H1 (cell line): ENCODE measurements at regions not wholly inside any gene's neighbourhood (a gene's known extent, or its start where the extent isn't known, plus 50 kb on each side); places are given as distances from the start of the nearest gene placed in this dataset.

ENCODE experiments used
- CTCF ChIA-PET: fragments of 300-600 bp; sonication (Branson Sonifier 250); formaldehyde crosslinking; loops from one replicate; lab custom pipeline; 2021; ENCODE audit not compliant: partially characterized antibody; lab: Charles Lee
- POLR2A ChIA-PET: fragments of 300-600 bp; sonication (Branson Sonifier 250); formaldehyde crosslinking; loops from one replicate; lab custom pipeline; 2021; ENCODE audit warnings: inconsistent platforms; ENCODE audit not compliant: partially characterized antibody; lab: Charles Lee
- DNase-seq, 2 experiments: peaks; one replicate each; pipeline versions ENCODE4 v3.0.0 to v3.0.0-alpha.2; 2010 to 2022; ENCODE audit warnings: low spot score in 2 of 2, low read depth in 1 of 2, mixed read lengths in 1 of 2
- FAIRE-seq: peaks from 2 replicates; lab custom pipeline; 2011; peaks lifted over from hg19 to GRCh38; lab: Jason Lieb, UNC
- H2AFZ ChIP-seq: 2 replicates; pipeline ENCODE4 v1.8.1; 2012; ENCODE audit warnings: low read length, inconsistent platforms
- H2AK5ac ChIP-seq: 2 replicates; pipeline ENCODE4 v1.6.1; 2013; ENCODE audit warnings: low read depth, low read length
- H2BK120ac ChIP-seq: replicated peaks from 2 replicates; pipeline ENCODE3; 2013; ENCODE audit warnings: low read depth, low read length, inconsistent platforms
- H2BK12ac ChIP-seq: 2 replicates; pipeline ENCODE4 v1.6.1; 2013; ENCODE audit warnings: low read depth, low read length
- H2BK15ac ChIP-seq: 2 replicates; pipeline ENCODE4 v1.6.1; 2013; ENCODE audit warnings: low read length
- H2BK20ac ChIP-seq: 2 replicates; pipeline ENCODE4 v1.6.1; 2013; ENCODE audit warnings: low read length
- H2BK5ac ChIP-seq: 2 replicates; pipeline ENCODE4 v1.6.1; 2013; ENCODE audit warnings: low read depth, low read length
- H3K14ac ChIP-seq: 2 replicates; pipeline ENCODE4 v1.6.1; 2013; ENCODE audit warnings: inconsistent platforms; ENCODE audit not compliant: insufficient read length
- H3K18ac ChIP-seq: 2 replicates; pipeline ENCODE4 v1.6.1; 2013; ENCODE audit warnings: low read length; ENCODE audit errors: extremely low read depth
- H3K23ac ChIP-seq: 2 replicates; pipeline ENCODE4 v1.6.1; 2013; ENCODE audit warnings: inconsistent platforms; ENCODE audit not compliant: insufficient read length
- H3K23me2 ChIP-seq: 2 replicates; pipeline ENCODE4 v1.6.1; 2013; ENCODE audit warnings: low read depth, low read length
- H3K27ac ChIP-seq: 2 replicates; pipeline ENCODE4 v1.6.1; 2011; ENCODE audit warnings: low read depth, low read length, inconsistent platforms
- H3K27me3 ChIP-seq, 4 experiments: replicated peaks in 1 of 4; 1 replicate in 1 of 4; 2 replicates in 3 of 4; pipeline versions ENCODE4 v1.6.1 to v1.8.1; 2011 to 2013; ENCODE audit warnings: low read length in 3 of 4, mild to moderate bottlenecking in 3 of 4, inconsistent platforms in 2 of 4, mixed read lengths in 2 of 4, moderate library complexity in 1 of 4; ENCODE audit not compliant: control insufficient read depth in 3 of 4, insufficient read depth in 3 of 4; ENCODE audit errors: extremely low read depth in 1 of 4
- H3K36me3 ChIP-seq, 4 experiments: 2 replicates each; pipeline versions ENCODE4 v1.6.1 to v1.8.1; 2011 to 2013; ENCODE audit warnings: mild to moderate bottlenecking in 4 of 4, low read length in 3 of 4, moderate library complexity in 2 of 4, control low read depth in 1 of 4, inconsistent platforms in 1 of 4; ENCODE audit not compliant: insufficient read depth in 4 of 4, control insufficient read depth in 2 of 4
- H3K4ac ChIP-seq: replicated peaks from 2 replicates; pipeline ENCODE3; 2013; ENCODE audit warnings: low read length, low read depth, mixed read lengths, inconsistent platforms; ENCODE audit not compliant: insufficient read length
- H3K4me1 ChIP-seq, 4 experiments: replicated peaks in 1 of 4; 1 replicate in 1 of 4; 2 replicates in 3 of 4; pipeline versions ENCODE4 v1.6.1 to v1.8.1; 2011 to 2013; ENCODE audit warnings: low read length in 3 of 4, inconsistent platforms in 2 of 4, mixed read lengths in 1 of 4; ENCODE audit not compliant: insufficient read depth in 4 of 4, control insufficient read depth in 3 of 4
- H3K4me2 ChIP-seq, 2 experiments: 2 replicates each; pipeline versions ENCODE4 v1.6.1 to v1.8.1; 2011 to 2013; ENCODE audit warnings: low read depth in 2 of 2, low read length in 2 of 2, control low read depth in 1 of 2, inconsistent platforms in 1 of 2, mild to moderate bottlenecking in 1 of 2; ENCODE audit not compliant: insufficient read depth in 1 of 2
- H3K4me3 ChIP-seq, 4 experiments: fragments of 200-600, 300-600 bp in 1 of 4; sonication (generic), shearing (Covaris generic), sonication (Bioruptor Twin) in 1 of 4; 2 replicates each; pipeline versions ENCODE4 v1.5.1 to v1.8.1; 2011 to 2016; ENCODE audit warnings: low read length in 4 of 4, low read depth in 3 of 4, control low read depth in 2 of 4, inconsistent platforms in 2 of 4, mild to moderate bottlenecking in 2 of 4, mixed read lengths in 1 of 4, moderate library complexity in 1 of 4; ENCODE audit not compliant: insufficient read depth in 2 of 4; ENCODE audit errors: extremely low read depth in 1 of 4
- H3K56ac ChIP-seq: replicated peaks from 2 replicates; pipeline ENCODE3; 2013; ENCODE audit warnings: low read depth, mild to moderate bottlenecking, mixed read lengths, low read length, inconsistent platforms; ENCODE audit not compliant: insufficient read length
- H3K79me1 ChIP-seq: 2 replicates; pipeline ENCODE4 v1.6.1; 2013; ENCODE audit warnings: low read depth, low read length, control low read depth
- H3K79me2 ChIP-seq, 2 experiments: 2 replicates each; pipeline versions ENCODE4 v1.6.1 to v1.8.1; 2012 to 2013; ENCODE audit warnings: low read length in 2 of 2, mild to moderate bottlenecking in 2 of 2, inconsistent platforms in 1 of 2; ENCODE audit not compliant: insufficient read depth in 2 of 2, control insufficient read depth in 1 of 2
- H3K9ac ChIP-seq, 4 experiments: replicated peaks in 1 of 4; 1 replicate in 1 of 4; 2 replicates in 3 of 4; pipeline versions ENCODE4 v1.6.1 to v1.8.1; 2011 to 2013; ENCODE audit warnings: low read depth in 3 of 4, low read length in 3 of 4, control low read depth in 2 of 4, mild to moderate bottlenecking in 2 of 4, moderate library complexity in 2 of 4, inconsistent platforms in 1 of 4; ENCODE audit errors: extremely low read depth in 1 of 4
- H3K9me3 ChIP-seq, 2 experiments: 2 replicates each; pipeline versions ENCODE4 v1.6.1 to v1.8.1; 2012 to 2013; ENCODE audit warnings: mild to moderate bottlenecking in 2 of 2, moderate library complexity in 2 of 2, control low read depth in 1 of 2, inconsistent platforms in 1 of 2, low read depth in 1 of 2, low read length in 1 of 2, mixed read lengths in 1 of 2; ENCODE audit not compliant: insufficient read depth in 2 of 2
- H4K20me1 ChIP-seq, 2 experiments: replicated peaks in 1 of 2; 2 replicates each; pipeline versions ENCODE3 to v1.8.1; 2011 to 2013; ENCODE audit warnings: inconsistent platforms in 2 of 2, low read length in 2 of 2, mild to moderate bottlenecking in 1 of 2; ENCODE audit not compliant: insufficient read depth in 2 of 2, control insufficient read depth in 1 of 2
- H4K5ac ChIP-seq: 2 replicates; pipeline ENCODE4 v1.6.1; 2013; ENCODE audit warnings: low read length, low read depth, mixed read lengths, inconsistent platforms; ENCODE audit not compliant: insufficient read length
- H4K8ac ChIP-seq: 2 replicates; pipeline ENCODE4 v1.8.0; 2013; ENCODE audit warnings: mild to moderate bottlenecking, moderate library complexity, low read length, inconsistent platforms; ENCODE audit not compliant: insufficient read depth; ENCODE audit errors: extremely low read depth
- H4K91ac ChIP-seq: replicated peaks from 2 replicates; pipeline ENCODE3; 2013; ENCODE audit warnings: low read length, mixed read lengths, inconsistent platforms; ENCODE audit not compliant: insufficient read length
- EGR1 ChIP-seq: IDR thresholded peaks from 2 replicates; pipeline ENCODE4 v1.6.1; 2011; ENCODE audit warnings: low read depth, low read length, borderline replicate concordance
- JUND ChIP-seq: IDR thresholded peaks from 2 replicates; pipeline ENCODE4 v1.6.1; 2011; ENCODE audit warnings: mild to moderate bottlenecking, improper control_type of control experiment, low read length
- RBBP5 ChIP-seq: IDR thresholded peaks from 2 replicates; pipeline ENCODE4 v1.7.1; 2012; ENCODE audit warnings: low read depth, mild to moderate bottlenecking, inconsistent platforms, low read length, moderate library complexity, borderline replicate concordance
- SRF ChIP-seq: IDR thresholded peaks from 2 replicates; pipeline ENCODE4 v1.6.1; 2011; ENCODE audit warnings: mild to moderate bottlenecking, low read depth, low read length, moderate library complexity
- TBP ChIP-seq: IDR thresholded peaks from 2 replicates; pipeline ENCODE4 v1.6.1; 2011; ENCODE audit warnings: low read depth, low read length, improper control_type of control experiment
- WGBS, 2 experiments: shearing (Covaris generic) in 1 of 2; methylation state at CpG; one replicate each; pipeline versions ENCODE4 v1.1.6 to v1.1.7; 2013 to 2015; ENCODE audit warnings: low lambda C conversion rate in 2 of 2, mixed read lengths in 2 of 2, inconsistent platforms in 1 of 2, low coverage in 1 of 2, missing lambda C conversion rate in 1 of 2; ENCODE audit not compliant: insufficient replicate concordance in 2 of 2, insufficient coverage in 1 of 2, insufficient read length in 1 of 2; ENCODE audit errors: extremely low coverage in 1 of 2, missing lambda C conversion rate in 1 of 2; 5-methylcytosine and 5-hydroxymethylcytosine counted together

GRCh38 chr14:98374136-98374535 is 897.9 kb downstream of the BCL11B start:
- Histone ChIP-seq H2BK15ac (no peak overlapping the region), H3K4me3 (no peak overlapping the region), H3K36me3 (no peaks in the 10 kb centered on the region), H3K23me2 (no peaks in the 10 kb centered on the region), H3K56ac (no peak overlapping the region), H3K9me3 (no peaks in the 10 kb centered on the region), H4K91ac (no peak overlapping the region), H3K79me1 (no peaks in the 10 kb centered on the region), H2BK12ac (no peak overlapping the region), H3K18ac (no peak overlapping the region), H2BK120ac (no peak overlapping the region), H3K27ac (no peak overlapping the region), H2BK20ac (0 out of 2 replicates have a peak overlapping the region, but pooled peaks have one; percentile 17), H4K20me1 (no peaks in the 10 kb centered on the region), H3K4me2 (no peak overlapping the region), H3K23ac (no peak overlapping the region), H2BK5ac (no peak overlapping the region), H2AFZ (no peak overlapping the region), H2AK5ac (no peak overlapping the region), H3K14ac (no peak overlapping the region), H4K5ac (no peak overlapping the region), H3K4ac (no peak overlapping the region), H3K4me1 (no peaks in the 10 kb centered on the region), H4K8ac (no peak overlapping the region), H3K79me2 (no peaks in the 10 kb centered on the region), H3K27me3 (no peaks in the 10 kb centered on the region), H3K9ac (no peak overlapping the region)
- no peak for TF ChIP-seq TBP
- TF ChIP-seq JUND, result no peak
- no peak for TF ChIP-seq RBBP5
- TF ChIP-seq EGR1, result no peak
- TF ChIP-seq SRF, result no peak
- ChIA-PET CTCF (no interaction called here), POLR2A (no interaction called here)
- DNase-seq (no peak), FAIRE-seq (no peak)
- 84% methylated on average over 4 of the region's 10 CpGs; no CpG with 5 or more reads in 1 of the 2 experiments for WGBS, 2 experiments
